Stomach (tissue), 4 donors: ENCODE measurements at regions not wholly inside any gene's neighbourhood (a gene's known extent, or its start where the extent isn't known, plus 50 kb on each side); places are given as distances from the start of the nearest gene placed in this dataset.

ENCODE experiments used
- CTCF ChIP-seq, 7 experiments: fragments of 450-650 bp in 4 of 7; fragments of 200-600 bp in 3 of 7; sonication (generic) in 3 of 7; IDR thresholded peaks; one replicate each; pipeline ENCODE4 v1.5.1; 2016 to 2019; ENCODE audit warnings: antibody characterized with exemption in 7 of 7, control low read depth in 2 of 7, mild to moderate bottlenecking in 1 of 7
- EP300 ChIP-seq: sonication (generic); formaldehyde crosslinking; IDR thresholded peaks from one replicate; pipeline ENCODE4 v1.6.1; 2017; ENCODE audit warnings: antibody characterized with exemption

- TF ChIP-seq CTCF (IDR thresholded peaks at IDR 0.05) (no peak), EP300 (no peak)
These were observed 1315.0 kb upstream of the CDH2 start for GRCh38 chr18:29491907-29492306.
